Lung (tissue), 11 donors: ENCODE measurements at regions not wholly inside any gene's neighbourhood (a gene's known extent, or its start where the extent isn't known, plus 50 kb on each side); places are given as distances from the start of the nearest gene placed in this dataset.

Experiments used
- ATAC-seq: fragments of 200-7000 bp; cut with Tn5 transposase; one replicate; pipeline ENCODE4 v1.9.1; 2020; ENCODE audit warnings: moderate number of reproducible peaks; ENCODE audit not compliant: insufficient read depth, low FRiP score
- DNase-seq, 3 donors: peaks; one replicate each; pipeline ENCODE4 v3.0.0-alpha.2; 2013 to 2017
- H3K27ac ChIP-seq, 2 donors: one replicate each; pipeline ENCODE4 v1.5.1; 2013; ENCODE audit warnings: mild to moderate bottlenecking in 2 of 2, moderate library complexity in 2 of 2, control low read depth in 1 of 2, inconsistent platforms in 1 of 2, low read depth in 1 of 2, low read length in 1 of 2
- H3K27me3 ChIP-seq, 3 donors: one replicate each; pipeline ENCODE4 v1.5.1; 2013; ENCODE audit warnings: low read length in 2 of 3; ENCODE audit not compliant: control insufficient read depth in 3 of 3, insufficient read depth in 3 of 3
- H3K36me3 ChIP-seq, 4 donors: one replicate each; pipeline ENCODE4 v1.5.1; 2013; ENCODE audit warnings: low read length in 4 of 4, mild to moderate bottlenecking in 1 of 4, moderate library complexity in 1 of 4; ENCODE audit not compliant: control insufficient read depth in 4 of 4, insufficient read depth in 4 of 4
- H3K4me1 ChIP-seq, 5 donors: one replicate each; pipeline ENCODE4 v1.5.1; 2013; ENCODE audit warnings: low read length in 5 of 5, mild to moderate bottlenecking in 2 of 5, moderate library complexity in 1 of 5; ENCODE audit not compliant: control insufficient read depth in 5 of 5, insufficient read depth in 5 of 5
- H3K4me3 ChIP-seq: one replicate; pipeline ENCODE4 v1.5.1; 2013; ENCODE audit warnings: mild to moderate bottlenecking, control low read depth, moderate library complexity
- H3K9ac ChIP-seq, 2 donors: one replicate each; pipeline ENCODE4 v1.5.1; 2013; ENCODE audit warnings: low read length in 2 of 2, control low read depth in 1 of 2; ENCODE audit not compliant: insufficient read depth in 1 of 2
- H3K9me3 ChIP-seq, 4 donors: one replicate each; pipeline ENCODE4 v1.5.1; 2013; ENCODE audit warnings: low read length in 3 of 4, mild to moderate bottlenecking in 1 of 4, moderate library complexity in 1 of 4; ENCODE audit not compliant: control insufficient read depth in 4 of 4, insufficient read depth in 3 of 4
- CTCF ChIP-seq: IDR thresholded peaks from 2 replicates; pipeline ENCODE4 v1.5.1; 2012; ENCODE audit warnings: mild to moderate bottlenecking; ENCODE audit errors: control extremely low read depth, extremely low read depth
- WGBS, 2 donors: extraction: QIAGEN DNeasy Blood & Tissue Kit; methylation state at CpG; one replicate each; pipeline ENCODE4 v1.1.7; 2013; 5-methylcytosine and 5-hydroxymethylcytosine counted together
- donor health status: control.
- donor health status: control.
- donor health status: Bipolar disorder and iron deficiency.
- donor health status: healthy.
- donor health status: DM: yes; HTN: yes; CAD: no.

GRCh38 chr4:35325908-35326453, 918.3 kb downstream of the ARAP2 start:
- TF ChIP-seq CTCF: no peak
- no peak for ATAC-seq
- WGBS, 2 donors: 51 to 55% methylated on average over 5 of the region's 5 CpGs
- H3K27me3 ChIP-seq: no peaks in the 10 kb centered on the region
- H3K4me3 ChIP-seq: no peak overlapping the region
- H3K27ac ChIP-seq: no peak overlapping the region
- no peak for DNase-seq
- no peak overlapping the region for H3K9ac ChIP-seq
- H3K9me3 ChIP-seq: no peaks in the 10 kb centered on the region
- H3K4me1 ChIP-seq: no peaks in the 10 kb centered on the region
- H3K36me3 ChIP-seq: no peaks in the 10 kb centered on the region

- Histone ChIP-seq H3K36me3 (no peaks in the 10 kb centered on the region), H3K27ac (no peak overlapping the region), H3K9me3 (peaks cover 0 to 7% (median 2%) of the 10 kb centered on the region in 4 donors), H3K27me3 (no peaks in the 10 kb centered on the region), H3K9ac (no peak overlapping the region), H3K4me3 (no peak overlapping the region), H3K4me1 (no peaks in the 10 kb centered on the region)
- no peak for TF ChIP-seq CTCF
- ATAC-seq (no peak), DNase-seq (no peak)
- WGBS, 2 donors: 49 to 61% methylated on average over 2 of the region's 2 CpGs
Observed at GRCh38 chr4:35342833-35343232, 901.5 kb downstream of the ARAP2 start.

- H3K4me1 ChIP-seq: no peaks in the 10 kb centered on the region
- DNase-seq (no peak), ATAC-seq (no peak)
- no peak for TF ChIP-seq CTCF
- WGBS, 2 donors: 79% methylated on average over 2 of the region's 2 CpGs
- H3K27me3 ChIP-seq: no peaks in the 10 kb centered on the region
- peaks cover 0 to 10% (median 5%) of the 10 kb centered on the region in 4 donors for H3K9me3 ChIP-seq
- no peak overlapping the region for H3K9ac ChIP-seq
- H3K27ac ChIP-seq: no peak overlapping the region
- no peak overlapping the region for H3K4me3 ChIP-seq
- no peaks in the 10 kb centered on the region for H3K36me3 ChIP-seq
Observed at GRCh38 chr4:35347276-35347675, 897.0 kb downstream of the ARAP2 start.

- no peak for ATAC-seq
- H3K4me3 ChIP-seq: no peak overlapping the region
- H3K9ac ChIP-seq: no peak overlapping the region
- DNase-seq: no peak
- no peak overlapping the region for H3K27ac ChIP-seq
- no peaks in the 10 kb centered on the region for H3K4me1 ChIP-seq
- H3K27me3 ChIP-seq: no peaks in the 10 kb centered on the region
- no peaks in the 10 kb centered on the region for H3K36me3 ChIP-seq
- H3K9me3 ChIP-seq: no peaks in the 10 kb centered on the region
- TF ChIP-seq CTCF: no peak
- 59 to 70% methylated on average over 3 of the region's 3 CpGs for WGBS, 2 donors
Observed at GRCh38 chr4:35358001-35358584, 886.2 kb downstream of the ARAP2 start.
